ENCODE measurements at regions not wholly inside any gene's neighbourhood (a gene's known extent, or its start where the extent isn't known, plus 50 kb on each side); places are given as distances from the start of the nearest gene placed in this dataset.

- no peak for DNase-seq (ENCODE audit: low spot score)
- ATAC-seq: no peak
Measured at GRCh38 chr2:106941372-106941993, 55.5 kb upstream of the ST6GAL2 start.

GRCh38 chr2:106943468-106944200, 57.7 kb upstream of the ST6GAL2 start:
- ATAC-seq (no peak), DNase-seq (ENCODE audit: low spot score) (no peak)

DNA sequence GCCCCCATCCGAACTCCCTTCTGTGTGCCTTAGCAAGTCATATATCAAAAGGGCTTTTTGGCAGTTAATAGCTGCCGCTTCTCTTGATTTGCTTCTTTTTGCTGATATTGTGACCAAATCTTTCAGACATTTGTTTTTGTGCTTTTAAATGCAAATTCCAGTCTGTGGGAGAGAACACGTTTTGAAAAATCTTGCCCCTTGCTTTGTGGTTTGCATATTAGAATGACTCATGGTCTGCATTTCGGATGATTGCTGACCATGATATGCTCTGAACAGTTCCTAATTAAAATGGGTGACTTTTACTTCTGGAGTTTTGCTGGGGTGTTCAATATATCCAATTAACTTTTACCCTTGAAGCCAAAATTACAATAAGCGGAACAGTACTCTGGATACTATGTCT, 58.2 kb upstream of the ST6GAL2 start:
- no peak for DNase-seq (ENCODE audit: low spot score)
- ATAC-seq: no peak

DNA sequence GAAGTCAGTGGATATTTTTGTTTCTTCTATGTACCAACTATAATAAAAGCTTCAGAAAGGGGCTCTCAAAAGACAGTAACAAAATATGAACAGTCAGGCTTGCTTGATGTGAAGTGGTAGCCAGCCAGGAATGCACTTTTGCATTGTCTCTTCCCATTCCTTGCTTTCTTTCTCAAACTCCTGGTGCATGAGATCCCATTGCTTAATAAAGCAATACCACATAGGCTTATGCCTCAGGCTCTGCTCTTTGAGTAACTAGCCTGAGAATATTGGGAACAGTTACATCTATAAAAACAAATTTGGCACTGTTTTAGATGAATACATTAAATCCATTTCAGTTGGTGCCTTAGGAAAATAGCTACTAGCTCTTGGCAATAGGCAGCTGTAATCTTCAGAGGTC, 62.6 kb upstream of the ST6GAL2 start:
- DNase-seq (ENCODE audit: low spot score) (no peak), ATAC-seq (no peak)

DNA sequence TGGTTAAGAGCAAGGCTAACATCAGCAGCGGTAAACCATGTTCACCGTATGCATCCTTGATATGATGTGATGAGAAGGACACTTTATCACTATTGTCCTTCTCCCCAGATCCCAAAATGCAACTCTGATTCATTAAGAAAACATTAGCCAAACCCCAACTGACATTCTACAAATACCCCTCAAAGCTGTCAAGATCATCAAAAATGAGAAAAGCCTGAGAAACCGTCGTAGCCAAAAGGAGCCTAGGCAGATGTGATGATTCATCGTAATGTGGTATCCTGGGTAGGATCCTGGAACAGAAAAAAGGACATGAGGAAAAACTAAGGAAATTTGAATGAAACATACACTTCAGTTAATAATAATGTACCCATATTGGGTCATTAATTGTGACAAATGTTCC, 67.3 kb upstream of the ST6GAL2 start:
- ATAC-seq (no peak), DNase-seq (ENCODE audit: low spot score) (no peak)

- DNase-seq (ENCODE audit: low spot score): no peak
- no peak for ATAC-seq
Measured at GRCh38 chr2:106953779-106954178, 67.8 kb upstream of the ST6GAL2 start.

DNA sequence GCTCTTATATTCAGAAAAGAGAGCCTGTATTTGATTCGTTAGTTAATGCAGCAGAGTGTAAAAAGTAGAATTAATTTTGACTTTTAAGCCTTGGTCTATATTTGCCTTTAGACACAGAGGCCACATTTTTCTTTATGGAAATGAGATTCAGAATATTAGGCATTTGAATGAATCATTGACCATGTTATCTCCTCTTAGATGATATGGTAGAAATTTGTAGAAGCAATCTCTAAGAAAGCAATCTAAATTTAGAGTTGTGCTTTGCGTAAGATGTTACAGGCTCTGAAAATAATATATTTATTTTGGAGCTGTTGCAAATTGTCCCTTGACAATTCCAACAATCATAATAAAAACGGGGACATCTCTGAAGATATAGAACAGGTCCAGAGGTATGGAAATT, 68.3 kb upstream of the ST6GAL2 start:
- no peak for DNase-seq (ENCODE audit: low spot score)

DNA sequence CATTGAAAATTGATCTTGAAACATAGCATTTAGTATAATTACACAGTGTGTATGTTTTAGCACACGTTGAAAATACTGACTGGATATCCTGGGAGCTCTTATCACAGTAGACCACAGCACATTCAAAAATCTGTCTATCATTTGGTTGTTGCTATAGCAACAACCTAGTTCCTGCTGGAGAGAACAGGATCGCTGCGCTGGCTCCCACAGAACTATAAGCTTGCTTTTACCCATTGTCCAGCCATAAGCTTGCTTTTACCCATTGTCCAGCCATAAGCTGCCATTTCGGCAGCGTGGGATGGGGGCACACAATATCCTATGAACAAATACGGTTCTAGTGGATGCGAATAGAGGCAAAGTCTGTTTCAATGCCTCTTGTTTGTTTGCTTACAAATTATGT, 70.4 kb upstream of the ST6GAL2 start:
- DNase-seq (ENCODE audit: low spot score) (no peak), ATAC-seq (no peak)

More for the DNA sequence above, 68.3 kb upstream of the ST6GAL2 start:
- ATAC-seq: no peak

DNA sequence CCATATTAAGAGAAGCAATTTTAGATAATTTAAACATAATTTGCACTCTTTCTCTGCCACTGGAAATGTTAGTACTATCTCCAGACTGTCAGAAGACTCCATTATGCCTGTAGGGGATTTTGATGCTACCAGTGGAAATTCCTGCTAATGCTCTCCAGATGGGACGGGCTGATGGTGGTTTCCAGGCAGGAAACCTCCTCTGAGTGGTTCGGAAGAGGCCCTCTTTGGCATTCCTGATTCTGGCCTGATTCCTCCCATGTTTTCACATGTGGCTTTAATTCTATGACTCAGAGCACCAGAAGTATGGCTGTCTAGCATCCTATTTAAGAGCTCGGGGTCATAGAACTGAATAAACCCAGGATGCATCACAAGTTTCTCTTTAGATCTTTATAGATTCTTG, 70.9 kb upstream of the ST6GAL2 start:
- no peak for DNase-seq (ENCODE audit: low spot score)
- ATAC-seq: no peak

- DNase-seq (ENCODE audit: low spot score) (no peak), ATAC-seq (no peak)
Measured at GRCh38 chr2:106959975-106960682, 74.2 kb upstream of the ST6GAL2 start.

- ATAC-seq (no peak), DNase-seq (ENCODE audit: low spot score) (no peak)
Measured at GRCh38 chr2:106960683-106961161, 74.8 kb upstream of the ST6GAL2 start.

GRCh38 chr2:106961328-106961727, 75.4 kb upstream of the ST6GAL2 start:
- ATAC-seq (no peak), DNase-seq (ENCODE audit: low spot score) (no peak)

GRCh38 chr2:106963156-106963555, 77.2 kb upstream of the ST6GAL2 start:
- DNase-seq (ENCODE audit: low spot score): no peak
- ATAC-seq: no peak

DNA sequence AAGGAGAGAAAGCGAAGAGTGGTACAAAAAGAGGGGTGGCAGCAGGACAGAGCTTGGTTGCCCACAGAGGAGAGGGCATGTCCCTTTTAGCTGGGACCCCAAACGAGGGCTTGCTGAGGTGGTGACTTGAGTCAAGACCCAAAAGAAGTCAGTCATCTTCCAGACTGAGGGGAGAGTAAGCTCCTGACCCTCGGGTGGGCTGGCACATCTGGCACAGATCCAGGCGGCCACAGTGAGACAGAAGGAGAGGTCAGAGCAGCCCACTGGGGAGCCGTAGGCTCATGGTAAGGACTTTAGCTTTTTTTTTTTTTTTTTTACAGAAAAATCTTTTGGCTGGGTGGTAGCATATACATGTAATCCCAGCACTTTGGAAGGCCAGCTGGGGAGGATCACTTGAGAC, 77.9 kb upstream of the ST6GAL2 start:
- no peak for ATAC-seq
- no peak for DNase-seq (ENCODE audit: low spot score)

DNA sequence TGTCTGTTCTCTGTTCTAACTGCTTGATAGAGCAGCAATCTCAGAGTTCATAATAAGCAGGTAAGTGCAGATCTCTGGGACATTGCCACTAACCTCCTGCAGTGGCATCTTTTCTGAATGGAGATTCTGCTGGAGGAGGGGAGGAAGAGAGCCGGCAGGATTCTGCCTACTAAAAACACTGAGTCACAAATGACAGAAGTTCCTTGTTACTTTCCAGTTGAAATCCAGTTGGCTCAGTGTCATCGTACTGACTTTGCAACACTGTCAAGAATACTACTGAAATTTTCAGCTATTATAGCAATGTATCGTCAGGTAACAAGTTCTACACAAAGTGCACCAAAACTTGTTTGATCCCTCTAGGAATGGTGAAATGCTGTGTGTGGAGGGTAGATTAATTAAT, 79.6 kb upstream of the ST6GAL2 start:
- ATAC-seq (no peak), DNase-seq (ENCODE audit: low spot score) (no peak)

DNA sequence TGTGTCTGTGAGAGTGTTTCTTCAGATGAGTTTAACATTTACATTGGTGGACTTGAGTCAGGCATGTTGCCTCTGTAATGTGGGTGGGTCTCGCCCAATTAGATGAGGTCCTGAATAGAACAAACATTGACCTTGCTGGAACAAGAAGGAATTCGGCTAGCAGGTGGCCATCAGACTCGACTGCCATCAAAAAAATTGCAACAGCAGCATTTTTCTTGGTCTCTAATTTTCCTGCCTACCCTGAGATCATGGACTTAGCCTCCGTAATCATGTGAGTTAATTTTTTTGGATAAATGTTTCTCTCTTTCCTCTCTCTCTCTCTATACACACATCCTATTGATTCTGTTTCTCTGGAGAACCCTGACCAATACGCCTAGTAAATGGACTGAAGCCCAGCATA, 83.8 kb upstream of the ST6GAL2 start:
- ATAC-seq: no peak
- no peak for DNase-seq (ENCODE audit: low spot score)

DNA sequence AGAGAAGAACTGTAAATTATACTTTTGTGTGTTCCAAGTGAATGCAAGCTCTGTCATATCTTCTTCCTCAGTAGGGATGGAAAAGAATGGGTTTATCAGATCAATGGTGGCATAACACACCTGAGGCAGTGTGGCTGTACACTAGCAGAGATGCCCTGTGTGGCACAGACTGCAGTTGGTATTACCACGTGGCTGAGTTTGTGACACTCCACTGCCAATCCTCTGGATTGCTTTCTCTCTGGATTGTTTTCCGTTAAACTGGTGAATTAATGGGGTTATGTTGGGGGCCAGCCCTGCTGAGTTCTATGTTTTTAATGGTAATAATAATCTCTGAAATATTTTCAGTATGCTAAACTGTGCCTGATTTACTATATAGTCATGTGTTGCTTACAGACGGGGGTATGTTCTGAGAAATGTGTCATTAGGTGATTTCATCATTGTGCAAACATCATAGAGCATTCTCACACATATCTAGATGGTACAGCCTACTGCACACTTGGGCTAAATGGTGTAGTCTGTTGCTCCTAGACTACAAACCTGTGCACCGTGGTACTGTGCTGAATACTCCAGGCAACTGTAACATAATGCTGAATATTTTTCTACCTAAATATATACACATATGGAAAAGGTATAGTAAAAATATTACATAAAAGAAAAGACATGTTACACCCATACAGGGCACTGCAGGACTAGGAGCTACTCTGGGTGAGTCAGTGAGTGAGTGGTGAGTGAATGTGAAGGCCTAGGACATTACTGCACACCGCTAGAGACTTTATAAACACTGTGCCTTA, 84.7 kb upstream of the ST6GAL2 start:
- DNase-seq (ENCODE audit: low spot score) (no peak), ATAC-seq (no peak)

- ATAC-seq: no peak
- no peak for DNase-seq (ENCODE audit: low spot score)
Measured at GRCh38 chr2:106972782-106973181, 86.8 kb upstream of the ST6GAL2 start.

DNA sequence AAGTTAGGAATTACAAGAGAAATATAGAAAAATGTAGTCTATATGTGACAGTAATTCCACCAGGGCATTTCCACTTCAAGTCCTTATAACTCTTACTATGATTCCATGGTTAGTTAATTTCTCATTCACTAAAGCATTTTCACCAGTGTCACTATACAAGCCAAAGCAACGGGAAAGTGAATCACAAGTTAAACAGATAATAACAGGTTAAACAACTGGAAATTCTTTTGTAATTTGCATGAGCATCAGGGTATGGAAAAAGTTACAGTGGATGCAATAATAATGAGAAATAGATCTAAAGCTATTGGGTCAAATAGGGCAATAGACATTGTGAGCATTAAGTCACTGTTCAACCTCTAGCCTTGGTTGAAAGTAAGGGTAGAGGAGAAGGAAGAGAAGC, 88.9 kb upstream of the ST6GAL2 start:
- DNase-seq (ENCODE audit: low spot score): no peak
- ATAC-seq: no peak

GRCh38 chr2:106975641-106976040, 89.7 kb upstream of the ST6GAL2 start:
- ATAC-seq (no peak), DNase-seq (ENCODE audit: low spot score) (no peak)

DNA sequence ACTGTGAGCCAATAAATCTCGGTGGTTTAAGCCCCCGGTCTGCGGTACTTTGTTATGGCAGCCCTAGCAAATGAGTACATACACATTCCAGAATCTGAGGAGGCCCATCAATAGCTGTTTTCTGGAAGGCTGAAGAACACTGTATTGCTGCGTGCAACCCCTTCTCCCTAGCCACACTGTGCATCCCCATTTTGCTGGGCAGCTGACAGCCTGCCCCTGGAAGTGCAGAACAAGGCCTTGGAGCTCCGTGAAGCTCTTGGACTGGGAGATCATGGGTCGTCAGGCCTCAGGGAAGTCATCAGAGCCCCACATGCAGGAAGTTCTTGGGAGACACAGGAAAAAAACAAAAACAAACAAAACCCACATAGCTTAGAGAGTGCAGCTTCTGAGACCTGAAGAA, 90.6 kb upstream of the ST6GAL2 start:
- no peak for DNase-seq (ENCODE audit: low spot score)
- ATAC-seq: no peak
